IMR-90 (cell line): ENCODE measurements at regions not wholly inside any gene's neighbourhood (a gene's known extent, or its start where the extent isn't known, plus 50 kb on each side); places are given as distances from the start of the nearest gene placed in this dataset.

Source experiments
- CEBPB ChIP-seq: IDR thresholded peaks from 2 replicates; pipeline ENCODE4 v1.6.1; 2012; ENCODE audit warnings: low read depth, low read length, improper control_type of control experiment
- CHD1 ChIP-seq: IDR thresholded peaks from 2 replicates; pipeline ENCODE4 v1.6.1; 2012; ENCODE audit warnings: low read depth, low read length, improper control_type of control experiment
- CTCF ChIP-seq: conservative IDR thresholded peaks from 2 replicates; pipeline ENCODE4 v1.5.1; 2012; ENCODE audit warnings: mild to moderate bottlenecking, low read depth, low read length, improper control_type of control experiment
- ELK1 ChIP-seq: fragments of 150-350 bp; IDR thresholded peaks from 2 replicates; pipeline ENCODE4 v1.6.1; 2016; ENCODE audit warnings: low read depth, mild to moderate bottlenecking, low read length, moderate library complexity, borderline replicate concordance
- MXI1 ChIP-seq: IDR thresholded peaks from 2 replicates; pipeline ENCODE4 v1.6.1; 2012; ENCODE audit warnings: low read depth, mild to moderate bottlenecking, low read length, moderate library complexity, borderline replicate concordance
- POLR2A ChIP-seq: IDR thresholded peaks from 2 replicates; pipeline ENCODE4 v1.6.1; 2012; ENCODE audit warnings: mild to moderate bottlenecking, low read depth, low read length
- USF2 ChIP-seq: fragments of 150-350 bp; IDR thresholded peaks from 2 replicates; pipeline ENCODE4 v1.6.1; 2017; ENCODE audit warnings: mild to moderate bottlenecking, antibody characterized with exemption, low read length, low read depth

GRCh38 chr21:28752131-28752530 is 240.5 kb downstream of the LTN1 start:
- no peak for TF ChIP-seq CTCF
- no peak for TF ChIP-seq ELK1
- no peak for TF ChIP-seq MXI1
- TF ChIP-seq USF2: no peak
- TF ChIP-seq CEBPB: no peak
- no peak for TF ChIP-seq POLR2A
- TF ChIP-seq CHD1: no peak
